IPS-NIHi7 (cell line): ENCODE measurements at regions not wholly inside any gene's neighbourhood (a gene's known extent, or its start where the extent isn't known, plus 50 kb on each side); places are given as distances from the start of the nearest gene placed in this dataset.
"Not testable (repeated sequence)": the region's sequence is repeated elsewhere in the genome, so short reads cannot be mapped to it uniquely, and the experiment has no call there.

Source experiments
- DNase-seq: peaks from one replicate; pipeline ENCODE4 v3.0.0; 2012; ENCODE audit warnings: mixed read lengths; ENCODE audit errors: extremely low spot score

DNA sequence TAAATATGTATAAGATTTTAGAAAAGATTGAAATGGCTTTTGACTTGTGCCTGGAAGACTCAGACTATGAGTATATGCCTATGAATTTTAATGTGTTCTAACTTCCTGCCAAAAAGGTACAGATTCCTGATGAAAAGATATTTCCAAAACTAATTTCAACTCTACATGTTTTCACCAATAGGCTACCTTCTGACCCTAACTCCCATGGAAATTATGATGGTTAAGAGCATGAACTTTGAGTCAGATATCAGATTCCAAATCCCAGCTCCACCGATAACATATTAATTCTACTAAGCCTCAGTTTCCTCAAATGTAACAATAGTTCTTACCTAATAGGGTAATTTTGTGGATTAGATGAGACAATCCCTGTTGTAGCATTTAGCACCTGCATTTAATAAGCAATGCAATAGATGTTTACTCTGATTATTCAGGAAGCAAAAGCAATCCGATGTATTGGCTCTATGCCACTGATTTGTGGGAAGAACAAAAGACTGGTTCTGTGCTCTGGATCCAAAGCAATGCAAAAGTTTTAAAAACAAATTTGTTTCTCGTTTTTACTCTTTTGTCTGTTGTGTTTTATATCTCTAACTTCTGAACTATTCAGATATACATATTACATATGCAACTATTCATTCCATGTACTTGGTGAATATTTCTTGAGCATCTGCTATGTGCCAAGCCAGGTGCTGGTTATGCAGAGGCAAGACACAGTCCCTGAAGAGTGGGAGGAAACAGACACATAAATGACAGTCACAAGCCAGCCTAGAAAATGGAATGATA lies 115.4 kb downstream of the GATA6 start:
- DNase-seq = no peak

DNA sequence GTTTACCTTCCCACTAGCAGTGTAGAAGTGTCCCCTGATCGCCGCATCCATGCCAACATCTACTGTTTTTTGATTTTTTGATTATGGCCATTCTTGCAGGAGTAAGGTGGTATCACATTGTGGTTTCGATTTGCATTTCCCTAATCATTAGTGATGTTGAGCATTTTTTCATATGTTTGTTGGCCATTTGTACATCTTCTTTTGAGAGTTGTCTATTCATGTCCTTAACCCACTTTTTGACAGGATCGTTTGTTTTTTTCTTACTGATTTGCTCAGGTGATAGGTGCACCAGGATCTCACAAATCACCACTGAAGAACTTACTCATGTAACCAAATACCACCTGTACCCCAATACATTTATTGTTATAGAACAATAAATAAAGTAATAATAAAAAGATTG lies 114.5 kb downstream of the GATA6 start:
- not testable (repeated sequence) for DNase-seq

DNA sequence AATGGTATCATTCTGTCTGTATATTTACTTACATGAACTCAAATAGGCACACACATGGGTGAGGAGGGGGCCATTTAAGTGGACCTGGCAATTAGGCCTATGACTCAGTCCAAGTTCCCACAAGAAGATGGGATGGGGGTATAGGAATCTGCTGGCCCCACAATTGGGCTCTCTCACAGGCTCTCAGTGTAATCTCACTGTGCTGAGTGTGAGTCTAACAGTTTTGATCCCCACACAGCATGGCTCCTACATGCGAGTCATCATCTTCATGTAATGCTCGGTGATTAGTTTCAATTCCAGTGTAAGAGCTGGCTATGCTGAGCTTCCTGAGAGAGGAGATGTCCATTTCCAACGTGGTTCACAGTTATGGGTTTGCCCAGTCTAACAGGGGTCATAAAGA lies 114.0 kb downstream of the GATA6 start:
- DNase-seq = no peak

GRCh38 chr18:22283116-22283395 lies 113.7 kb downstream of the GATA6 start:
- DNase-seq = no peak

DNA sequence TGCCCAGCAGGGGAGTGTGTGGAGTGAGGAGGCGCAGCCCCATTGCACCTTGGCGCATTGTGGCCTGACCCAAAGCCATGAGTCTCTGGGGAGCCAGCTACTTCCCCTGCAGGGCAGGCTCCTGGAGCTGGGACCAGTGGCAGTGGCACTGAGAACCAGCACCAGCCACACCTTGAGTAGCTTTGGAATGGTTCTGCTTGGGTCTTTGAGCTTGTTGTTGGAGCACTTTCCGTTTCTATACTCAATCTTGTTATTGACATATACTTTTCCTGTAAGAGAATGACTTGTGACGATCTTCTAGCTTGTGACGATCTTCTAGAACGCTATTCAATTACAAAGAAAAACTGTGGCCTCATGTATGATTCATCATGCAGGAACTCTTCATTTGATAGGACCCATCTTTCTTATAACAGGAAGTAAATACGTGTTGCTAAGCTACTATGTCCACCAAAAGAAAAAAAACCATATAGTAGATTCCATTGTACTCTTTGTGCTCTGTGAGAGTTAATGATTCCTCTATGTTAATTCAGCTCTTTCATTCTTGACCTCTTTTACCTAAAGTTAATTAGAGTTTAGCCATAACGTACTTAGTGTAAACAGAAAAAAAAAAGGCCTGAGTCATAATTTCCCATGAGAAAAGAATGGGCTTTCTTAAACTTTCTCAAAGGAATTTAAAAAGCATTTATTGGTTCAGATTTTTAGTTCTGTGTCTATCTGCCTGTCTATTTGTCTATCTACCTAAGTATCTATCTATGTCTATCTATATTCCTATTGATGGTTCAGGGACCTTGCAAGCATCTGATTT lies 113.1 kb downstream of the GATA6 start:
- no peak for DNase-seq

DNA sequence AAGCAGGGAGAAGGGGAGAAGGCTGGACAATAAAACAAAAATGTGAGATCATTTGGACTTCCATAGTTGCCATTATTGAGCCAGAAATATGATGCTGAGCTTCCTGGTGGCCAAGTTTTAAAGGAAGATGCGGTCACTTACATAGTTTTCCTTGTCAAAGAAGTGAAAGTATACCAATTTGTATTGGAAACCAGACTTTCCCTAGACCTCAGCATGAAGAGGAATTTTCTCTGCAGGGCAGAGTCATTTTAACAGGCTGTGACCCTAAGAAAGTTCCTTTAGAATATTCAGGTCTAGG lies 111.0 kb downstream of the GATA6 start:
- no peak for DNase-seq

GRCh38 chr18:22279741-22280452 lies 110.5 kb downstream of the GATA6 start:
- no peak for DNase-seq

DNA sequence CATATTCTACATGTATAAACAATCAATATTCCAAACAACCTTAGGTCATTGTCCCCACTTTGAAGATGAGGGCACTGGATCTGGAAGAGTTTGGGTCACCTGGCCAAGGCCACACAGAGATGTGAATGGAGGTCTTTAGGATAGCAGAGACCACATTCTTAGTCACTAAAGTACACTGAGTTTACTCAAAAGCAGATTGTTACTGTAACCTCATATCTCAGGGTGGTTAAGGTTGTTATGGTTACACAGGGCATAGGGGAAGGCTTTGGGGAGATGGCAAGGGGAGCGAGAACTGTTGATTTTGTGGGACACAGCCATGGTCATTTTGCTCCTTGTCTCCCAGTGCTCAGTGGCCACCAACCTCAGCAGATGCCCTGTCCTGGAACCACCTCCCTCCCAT lies 109.4 kb downstream of the GATA6 start:
- no peak for DNase-seq

DNA sequence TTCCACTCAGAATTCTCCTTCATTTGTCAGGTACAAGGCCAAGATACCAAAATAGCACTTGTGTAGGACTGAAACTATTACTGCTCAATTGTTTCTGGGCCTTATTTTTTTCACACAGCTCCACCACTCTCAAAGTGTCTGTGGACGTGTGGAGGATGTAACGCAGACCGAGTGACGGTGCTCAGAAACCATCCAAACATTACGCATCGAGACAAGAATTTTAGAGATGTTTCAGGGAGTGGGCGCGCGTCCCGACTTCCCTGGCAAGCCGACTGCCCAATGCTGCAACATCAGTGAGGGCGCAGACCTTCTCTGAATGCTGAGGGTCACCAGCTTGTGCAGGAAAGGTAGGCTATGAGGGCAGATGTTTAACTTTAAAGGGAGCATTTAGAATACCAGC lies 108.4 kb downstream of the GATA6 start:
- no peak for DNase-seq

GRCh38 chr18:22276334-22276713 lies 106.9 kb downstream of the GATA6 start:
- DNase-seq = no peak

DNA sequence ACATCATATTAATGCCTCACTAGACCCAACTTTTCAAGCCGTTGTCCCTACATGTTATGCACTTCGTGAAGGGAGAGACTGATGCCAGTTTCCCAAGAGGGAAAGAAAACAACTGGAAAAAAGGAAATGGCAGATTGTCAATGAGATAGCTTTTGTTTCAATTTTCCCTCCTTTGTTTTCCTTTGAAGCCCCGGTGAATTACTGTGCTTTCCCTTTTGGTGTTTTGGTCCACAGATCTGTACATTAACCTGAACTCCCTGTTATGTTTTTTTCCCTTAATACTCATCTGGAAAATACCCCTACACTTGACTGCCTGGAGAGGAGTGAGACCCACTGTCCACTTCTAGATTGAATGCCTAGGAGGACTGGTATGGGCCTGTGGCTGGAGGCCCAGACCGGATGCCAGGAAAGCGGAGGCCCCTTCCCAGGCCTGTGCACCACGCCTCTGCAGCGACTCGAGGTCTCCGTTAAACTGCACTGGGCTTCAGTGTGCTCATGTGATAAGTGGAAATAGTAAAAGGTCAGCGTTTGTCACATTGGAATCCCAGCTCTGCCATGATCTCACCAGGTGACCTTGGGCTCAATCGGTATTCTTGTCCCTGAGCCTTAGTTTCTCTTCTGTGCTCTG lies 106.4 kb downstream of the GATA6 start:
- DNase-seq = no peak

GRCh38 chr18:22273101-22274039 lies 104.0 kb downstream of the GATA6 start:
- no peak for DNase-seq

GRCh38 chr18:22272242-22272641 lies 102.9 kb downstream of the GATA6 start:
- no peak for DNase-seq

DNA sequence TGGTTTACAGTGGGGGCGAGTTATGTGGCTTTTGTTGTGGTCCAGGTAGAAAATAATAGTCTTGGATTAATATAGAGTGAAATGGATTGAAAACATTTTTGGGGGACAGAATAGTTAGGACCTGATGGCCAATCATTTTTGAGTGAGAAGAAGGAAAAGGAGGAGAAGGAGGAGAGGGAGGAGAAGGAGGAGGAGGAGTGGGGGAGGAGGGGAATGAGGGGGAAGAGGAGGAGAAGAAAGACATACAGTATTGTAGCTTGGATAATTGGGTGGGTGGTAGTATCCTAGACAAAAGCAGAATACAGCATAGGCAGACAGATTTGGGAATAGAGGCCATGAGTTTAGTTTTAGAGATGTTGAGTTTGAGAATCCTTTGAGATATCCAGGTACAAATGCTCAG lies 101.6 kb downstream of the GATA6 start:
- DNase-seq = no peak

- DNase-seq = no peak
Measured at GRCh38 chr18:22268641-22269128, 99.3 kb downstream of the GATA6 start.

DNA sequence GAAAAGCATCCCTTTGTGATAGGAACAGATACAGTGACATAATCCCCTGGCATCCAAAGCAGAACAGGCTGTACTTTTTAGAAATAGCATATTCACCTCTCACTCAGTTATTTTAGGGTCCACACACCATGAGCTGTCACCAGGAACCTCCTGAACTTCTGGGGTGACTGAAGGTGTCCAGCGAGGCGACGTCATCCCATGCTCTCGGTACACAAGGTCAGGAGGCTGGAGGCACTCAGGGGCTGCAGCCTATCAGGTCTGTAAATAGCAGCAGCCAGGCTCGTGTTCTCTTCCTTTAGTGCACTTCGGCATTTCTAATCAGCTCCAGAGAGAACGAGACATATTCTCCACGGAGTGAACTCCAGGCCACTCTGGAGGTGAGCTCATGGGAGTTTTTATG lies 98.3 kb downstream of the GATA6 start:
- DNase-seq = no peak

GRCh38 chr18:22267225-22267624 lies 97.8 kb downstream of the GATA6 start:
- no peak for DNase-seq

- DNase-seq = no peak
Measured at GRCh38 chr18:22265838-22266237, 96.4 kb downstream of the GATA6 start.

DNA sequence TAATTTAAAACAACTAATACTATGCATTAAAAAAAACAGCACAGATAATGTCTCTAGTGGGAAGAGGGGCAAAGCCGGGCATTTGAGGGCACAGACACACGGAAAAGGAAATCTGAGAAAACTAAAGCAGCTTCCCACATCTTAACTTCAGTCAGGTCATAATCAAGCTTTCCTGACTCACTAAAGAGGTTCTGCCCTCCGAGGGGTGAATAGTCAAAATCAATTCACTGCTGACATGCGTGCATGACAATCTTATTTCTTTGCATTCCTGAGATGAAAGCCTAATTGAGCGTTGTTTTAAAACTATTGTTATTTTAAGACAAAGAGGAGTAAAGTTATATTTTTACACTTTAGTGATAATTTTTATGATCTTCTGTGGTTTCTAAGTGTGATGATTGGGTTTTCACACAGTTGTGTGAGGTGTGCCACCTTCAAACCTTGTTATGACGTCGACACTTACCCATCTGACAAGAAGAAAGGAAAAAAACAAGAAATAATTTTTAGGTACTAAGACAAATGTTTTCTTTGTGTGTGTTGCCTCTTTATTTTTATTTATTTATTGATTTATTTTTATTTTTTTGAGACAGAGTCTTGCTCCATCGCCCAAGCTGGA lies 90.9 kb downstream of the GATA6 start:
- DNase-seq = no peak

DNA sequence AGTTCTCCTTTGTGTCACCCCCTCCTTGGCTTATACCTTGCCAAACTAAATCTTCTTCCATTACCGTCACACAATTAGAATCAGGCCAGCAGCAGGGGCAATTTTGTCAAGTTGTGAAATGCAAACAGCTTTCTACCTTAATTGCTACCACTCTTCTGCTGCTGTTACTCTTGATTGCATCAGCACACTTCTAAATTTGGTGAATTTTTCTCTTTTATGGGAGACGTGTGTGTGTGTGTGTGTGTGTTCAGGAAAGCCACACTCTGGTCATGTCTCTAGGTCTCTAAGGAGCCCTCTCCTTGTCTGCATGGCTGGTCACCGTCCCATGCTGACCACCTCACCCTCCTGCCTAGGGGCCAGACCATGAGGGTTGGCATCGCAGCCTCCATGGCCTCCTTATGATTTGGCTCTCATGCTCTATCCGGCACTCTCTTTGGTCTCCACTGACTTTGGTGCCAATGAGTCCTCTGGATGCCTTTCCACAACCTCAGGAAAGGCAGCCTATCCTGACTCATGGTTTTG lies 87.7 kb downstream of the GATA6 start:
- no peak for DNase-seq

DNA sequence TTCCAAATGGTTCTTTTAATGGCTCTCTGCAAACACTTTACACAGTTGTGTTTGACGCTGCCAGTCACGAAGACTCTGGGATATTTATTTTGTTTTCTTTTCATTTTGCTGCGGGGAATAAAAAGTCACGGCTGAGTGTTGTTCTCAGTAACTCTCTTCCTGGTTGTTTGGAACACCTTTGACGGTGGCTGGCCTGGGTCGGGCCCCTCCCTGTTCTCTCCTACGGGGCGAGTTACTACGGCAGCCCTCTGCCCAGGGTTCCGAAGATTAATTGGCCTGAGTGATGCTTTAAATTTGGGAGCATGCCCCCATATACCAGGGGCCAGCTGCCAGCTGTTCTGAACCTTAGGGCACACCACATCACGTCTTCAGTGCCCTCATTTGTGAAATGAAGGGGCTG lies 84.7 kb downstream of the GATA6 start:
- DNase-seq = no peak
